ENCODE measurements at regions not wholly inside any gene's neighbourhood (a gene's known extent, or its start where the extent isn't known, plus 50 kb on each side); places are given as distances from the start of the nearest gene placed in this dataset.

- TF ChIP-seq, protein P1, sequence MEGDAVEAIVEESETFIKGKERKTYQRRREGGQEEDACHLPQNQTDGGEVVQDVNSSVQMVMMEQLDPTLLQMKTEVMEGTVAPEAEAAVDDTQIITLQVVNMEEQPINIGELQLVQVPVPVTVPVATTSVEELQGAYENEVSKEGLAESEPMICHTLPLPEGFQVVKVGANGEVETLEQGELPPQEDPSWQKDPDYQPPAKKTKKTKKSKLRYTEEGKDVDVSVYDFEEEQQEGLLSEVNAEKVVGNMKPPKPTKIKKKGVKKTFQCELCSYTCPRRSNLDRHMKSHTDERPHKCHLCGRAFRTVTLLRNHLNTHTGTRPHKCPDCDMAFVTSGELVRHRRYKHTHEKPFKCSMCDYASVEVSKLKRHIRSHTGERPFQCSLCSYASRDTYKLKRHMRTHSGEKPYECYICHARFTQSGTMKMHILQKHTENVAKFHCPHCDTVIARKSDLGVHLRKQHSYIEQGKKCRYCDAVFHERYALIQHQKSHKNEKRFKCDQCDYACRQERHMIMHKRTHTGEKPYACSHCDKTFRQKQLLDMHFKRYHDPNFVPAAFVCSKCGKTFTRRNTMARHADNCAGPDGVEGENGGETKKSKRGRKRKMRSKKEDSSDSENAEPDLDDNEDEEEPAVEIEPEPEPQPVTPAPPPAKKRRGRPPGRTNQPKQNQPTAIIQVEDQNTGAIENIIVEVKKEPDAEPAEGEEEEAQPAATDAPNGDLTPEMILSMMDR (conservative IDR thresholded peaks at IDR 0.05 in 1 of 2, IDR thresholded peaks at IDR 0.05 in 1 of 2; ENCODE audit: low read depth in 1 of 2, low read length in 2 of 2), result no peak
- no peak for TF ChIP-seq EZH2 (IDR thresholded peaks at IDR 0.05; ENCODE audit: low read length, missing control alignments)
Observed at GRCh38 chr15:95830281-95830680, 500.2 kb upstream of the NR2F2 start.

Measured in fibroblast of lung (primary cell).